ENCODE measurements at regions not wholly inside any gene's neighbourhood (a gene's known extent, or its start where the extent isn't known, plus 50 kb on each side); places are given as distances from the start of the nearest gene placed in this dataset.
A peak's percentile ranks its signal among the peaks of the same experiment; 100 is the strongest.

GRCh38 chr6:170209354-170210025, 81.4 kb downstream of the DLL1 start (continued):
- TF ChIP-seq FOXM1 (IDR thresholded peaks at IDR 0.05; ENCODE audit: low read depth) (no peak), IRF3 (IDR thresholded peaks at IDR 0.05; ENCODE audit: low read depth, low read length) (no peak), NFIC (IDR thresholded peaks at IDR 0.05; ENCODE audit: borderline replicate concordance) (no peak), EZH2phosphoT487 (IDR thresholded peaks at IDR 0.05; ENCODE audit: borderline replicate concordance, low read depth) (no peak), FOXJ3 (CRISPR knock-in tag; IDR thresholded peaks at IDR 0.05) (no peak)
- TF ChIP-seq, protein P1, sequence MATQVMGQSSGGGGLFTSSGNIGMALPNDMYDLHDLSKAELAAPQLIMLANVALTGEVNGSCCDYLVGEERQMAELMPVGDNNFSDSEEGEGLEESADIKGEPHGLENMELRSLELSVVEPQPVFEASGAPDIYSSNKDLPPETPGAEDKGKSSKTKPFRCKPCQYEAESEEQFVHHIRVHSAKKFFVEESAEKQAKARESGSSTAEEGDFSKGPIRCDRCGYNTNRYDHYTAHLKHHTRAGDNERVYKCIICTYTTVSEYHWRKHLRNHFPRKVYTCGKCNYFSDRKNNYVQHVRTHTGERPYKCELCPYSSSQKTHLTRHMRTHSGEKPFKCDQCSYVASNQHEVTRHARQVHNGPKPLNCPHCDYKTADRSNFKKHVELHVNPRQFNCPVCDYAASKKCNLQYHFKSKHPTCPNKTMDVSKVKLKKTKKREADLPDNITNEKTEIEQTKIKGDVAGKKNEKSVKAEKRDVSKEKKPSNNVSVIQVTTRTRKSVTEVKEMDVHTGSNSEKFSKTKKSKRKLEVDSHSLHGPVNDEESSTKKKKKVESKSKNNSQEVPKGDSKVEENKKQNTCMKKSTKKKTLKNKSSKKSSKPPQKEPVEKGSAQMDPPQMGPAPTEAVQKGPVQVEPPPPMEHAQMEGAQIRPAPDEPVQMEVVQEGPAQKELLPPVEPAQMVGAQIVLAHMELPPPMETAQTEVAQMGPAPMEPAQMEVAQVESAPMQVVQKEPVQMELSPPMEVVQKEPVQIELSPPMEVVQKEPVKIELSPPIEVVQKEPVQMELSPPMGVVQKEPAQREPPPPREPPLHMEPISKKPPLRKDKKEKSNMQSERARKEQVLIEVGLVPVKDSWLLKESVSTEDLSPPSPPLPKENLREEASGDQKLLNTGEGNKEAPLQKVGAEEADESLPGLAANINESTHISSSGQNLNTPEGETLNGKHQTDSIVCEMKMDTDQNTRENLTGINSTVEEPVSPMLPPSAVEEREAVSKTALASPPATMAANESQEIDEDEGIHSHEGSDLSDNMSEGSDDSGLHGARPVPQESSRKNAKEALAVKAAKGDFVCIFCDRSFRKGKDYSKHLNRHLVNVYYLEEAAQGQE (IDR thresholded peaks at IDR 0.05; ENCODE audit: low read depth, low read length), result no peak

DNA sequence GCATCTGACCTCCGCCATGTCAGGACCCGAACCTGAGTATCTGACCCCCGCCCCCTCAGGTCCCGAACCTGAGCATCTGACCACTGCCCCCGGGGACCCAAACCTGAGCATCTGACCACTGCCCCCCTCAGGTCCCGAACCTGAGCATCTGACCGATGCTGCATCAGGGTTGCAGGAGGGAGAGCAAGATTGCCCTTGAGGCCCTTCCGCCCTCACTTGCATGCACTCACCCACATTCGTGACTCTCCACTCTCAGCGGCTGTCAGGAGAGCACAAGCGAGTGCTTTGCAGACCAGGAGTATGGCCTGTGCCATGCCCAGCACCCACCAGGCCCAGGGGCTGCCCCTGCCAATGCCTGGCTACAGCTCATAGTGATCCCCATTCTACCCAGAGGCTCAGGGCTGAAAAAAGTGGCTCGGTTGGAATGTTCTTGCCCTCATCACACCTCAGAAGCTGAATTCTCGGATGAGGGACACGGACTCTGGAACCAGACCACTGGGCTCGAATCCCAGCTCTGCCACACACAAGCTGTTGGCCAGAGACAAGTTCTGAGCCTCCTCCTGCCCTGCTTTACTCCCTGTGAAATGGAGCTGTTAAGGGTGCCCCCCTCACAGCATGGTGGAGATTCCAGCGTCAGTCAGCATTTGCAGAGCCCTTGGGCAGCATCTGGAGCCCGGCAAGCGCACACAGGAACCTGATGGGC, 82.1 kb downstream of the DLL1 start:
- Histone ChIP-seq H3K27me3 (ENCODE audit: insufficient read depth) (no peaks in the 10 kb centered on the region), H4K20me1 (ENCODE audit: insufficient read depth) (no peaks in the 10 kb centered on the region), H3K9me2 (no peaks in the 10 kb centered on the region), H3F3A (replicated peaks; ENCODE audit: insufficient read depth) (no peaks in the 10 kb centered on the region), H3K36me3 (replicated peaks in 1 of 2; ENCODE audit: control insufficient read depth in 1 of 2, insufficient read depth in 2 of 2, low read length in 1 of 2) (no peaks in the 10 kb centered on the region), H3K9me3 (no peaks in the 10 kb centered on the region), H3K4me2 (no peak overlapping the region), H3K79me2 (ENCODE audit: insufficient read depth) (no peaks in the 10 kb centered on the region), H2AFZ (ENCODE audit: low read depth) (no peak overlapping the region), H3K4me3 (ENCODE audit: low read depth in 2 of 2, low read length in 1 of 2) (no peak overlapping the region), H3K9ac (no peak overlapping the region), H3K27ac (ENCODE audit: low read depth in 2 of 2, low read length in 1 of 2) (no peak overlapping the region), H3K4me1 (ENCODE audit: control insufficient read depth in 1 of 2, insufficient read depth in 2 of 2, low read depth in 1 of 2, low read length in 1 of 2) (peaks cover 0 to 12% of the 10 kb centered on the region in 2 experiments; a peak in 1 of 4 replicates)
- 31% methylated on average over 9 of the region's 18 CpGs for WGBS (ENCODE audit: low lambda C conversion rate)
- ChIA-PET CTCF (interaction anchor here (1.1 to 1.2 kb wide), 2 partner anchors 20 to 377 kb away, joined by 3 to 4 read pairs; no protein-coding TSS in a partner anchor), POLR2A (no interaction called here)
- DNase-seq, result peak; percentile 11
- no peak for TF ChIP-seq SIN3A (IDR thresholded peaks at IDR 0.05; ENCODE audit: borderline replicate concordance, low read depth, low read length)
- TF ChIP-seq SMC3 (IDR thresholded peaks at IDR 0.05; ENCODE audit: low read depth, low read length), result no peak
- no peak for TF ChIP-seq FOXM1 (IDR thresholded peaks at IDR 0.05; ENCODE audit: low read depth)
- TF ChIP-seq, protein P1 (IDR thresholded peaks at IDR 0.05; ENCODE audit: low read depth, low read length), result no peak
- TF ChIP-seq NFIC (IDR thresholded peaks at IDR 0.05; ENCODE audit: borderline replicate concordance), result no peak
- TF ChIP-seq POLR2AphosphoS5 (IDR thresholded peaks at IDR 0.05; ENCODE audit: low read depth, low read length), result no peak

Data from SK-N-SH (cell line).